Endothelial cell of umbilical vein (primary cell): ENCODE measurements at regions not wholly inside any gene's neighbourhood (a gene's known extent, or its start where the extent isn't known, plus 50 kb on each side); places are given as distances from the start of the nearest gene placed in this dataset.

Experiments
- BruUV-seq: library from RNA; stranded (reverse); fragments of 400-500 nt; replicated peaks from 2 replicates; lab custom pipeline; 2021; lab: Mats Ljungman, UMichigan
- CTCF ChIA-PET: fragments of 300-600, 350-600 bp; sonication (Branson Sonifier 250); formaldehyde crosslinking; loops from one replicate; lab custom pipeline; 2021; ENCODE audit warnings: antibody characterized with exemption, inconsistent platforms; lab: Charles Lee
- POLR2A ChIA-PET: fragments of 300-600, 350-600 bp; sonication (Branson Sonifier 250); formaldehyde crosslinking; loops from one replicate; lab custom pipeline; 2021; ENCODE audit warnings: antibody characterized with exemption, inconsistent platforms; lab: Charles Lee
- DNase-seq: peaks from one replicate; pipeline ENCODE4 v3.0.0-alpha.2; 2011; ENCODE audit warnings: low read depth, low spot score
- FAIRE-seq: peaks from 2 replicates; lab custom pipeline; 2011; peaks lifted over from hg19 to GRCh38; lab: Jason Lieb, UNC
- H2AFZ ChIP-seq: 2 replicates; pipeline ENCODE4 v1.6.0; 2012; ENCODE audit warnings: low read depth, low read length, control low read depth, inconsistent platforms
- H3K27ac ChIP-seq: 2 replicates; pipeline ENCODE4 v1.5.1; 2011; ENCODE audit warnings: low read depth, mild to moderate bottlenecking, control low read depth, low read length, moderate library complexity; ENCODE audit not compliant: insufficient read depth
- H3K27me3 ChIP-seq, 2 experiments: 2 replicates each; pipeline versions ENCODE4 v1.6.0 to v1.6.1; 2011; ENCODE audit warnings: low read length in 2 of 2, mixed read lengths in 1 of 2; ENCODE audit not compliant: control insufficient read depth in 2 of 2, insufficient read depth in 2 of 2
- H3K36me3 ChIP-seq, 2 experiments: 2 replicates in 1 of 2; 3 replicates in 1 of 2; pipeline ENCODE4 v1.5.1; 2011; ENCODE audit warnings: low read length in 2 of 2, mild to moderate bottlenecking in 1 of 2, moderate library complexity in 1 of 2; ENCODE audit not compliant: control insufficient read depth in 2 of 2, insufficient read depth in 2 of 2; ENCODE audit errors: extremely low read depth in 1 of 2
- H3K4me1 ChIP-seq: 3 replicates; pipeline ENCODE4 v1.5.1; 2011; ENCODE audit warnings: mild to moderate bottlenecking, low read length; ENCODE audit not compliant: control insufficient read depth, insufficient read depth; ENCODE audit errors: extremely low read depth
- H3K4me2 ChIP-seq: 2 replicates; pipeline ENCODE4 v1.6.1; 2011; ENCODE audit warnings: low read length, control low read depth, mixed read lengths; ENCODE audit not compliant: insufficient read depth
- H3K4me3 ChIP-seq, 3 experiments: fragments of 200-600 bp in 1 of 3; sonication (generic), shearing (Covaris generic) in 1 of 3; replicated peaks in 1 of 3; 2 replicates each; pipeline ENCODE4 v1.5.1; 2011 to 2016; ENCODE audit warnings: control low read depth in 3 of 3, low read length in 3 of 3, mild to moderate bottlenecking in 2 of 3, inconsistent platforms in 1 of 3, low read depth in 1 of 3, moderate library complexity in 1 of 3; ENCODE audit not compliant: insufficient read depth in 1 of 3
- H3K79me2 ChIP-seq: 2 replicates; pipeline ENCODE4 v1.6.0; 2012; ENCODE audit warnings: low read length, inconsistent platforms; ENCODE audit not compliant: control insufficient read depth, insufficient read depth
- H3K9ac ChIP-seq: replicated peaks from 2 replicates; pipeline ENCODE3; 2011; ENCODE audit warnings: low read length, control low read depth; ENCODE audit not compliant: insufficient read depth; ENCODE audit errors: extremely low read depth
- H3K9me1 ChIP-seq: replicated peaks from 3 replicates; pipeline ENCODE4 v1.6.0; 2011; ENCODE audit warnings: mild to moderate bottlenecking, low read length; ENCODE audit not compliant: control insufficient read depth, insufficient read depth; ENCODE audit errors: extremely low read depth
- H3K9me3 ChIP-seq: replicated peaks from 2 replicates; pipeline ENCODE4 v1.5.1; 2012; ENCODE audit warnings: low read length, inconsistent platforms; ENCODE audit not compliant: control insufficient read depth, insufficient read depth
- H4K20me1 ChIP-seq: replicated peaks from 2 replicates; pipeline ENCODE3; 2011; ENCODE audit warnings: mild to moderate bottlenecking, low read length; ENCODE audit not compliant: control insufficient read depth, insufficient read depth; ENCODE audit errors: extremely low read depth
- CTCF ChIP-seq, 2 donors: IDR thresholded peaks; 1 replicate in 1 of 2; 2 replicates in 1 of 2; pipeline ENCODE4 v1.5.1; 2011; ENCODE audit warnings: low read length in 2 of 2, mild to moderate bottlenecking in 2 of 2, moderate library complexity in 2 of 2, control low read depth in 1 of 2, inconsistent platforms in 1 of 2, low read depth in 1 of 2; ENCODE audit not compliant: insufficient read depth in 1 of 2; ENCODE audit errors: extremely low read depth in 1 of 2
- EZH2 ChIP-seq: IDR thresholded peaks from 2 replicates; pipeline ENCODE4 v1.6.1; 2012; ENCODE audit warnings: borderline replicate concordance, low read depth, mild to moderate bottlenecking, moderate library complexity, low read length, inconsistent platforms; ENCODE audit not compliant: severe bottlenecking
- FOS ChIP-seq: IDR thresholded peaks from 2 replicates; pipeline ENCODE4 v1.6.1; 2011; ENCODE audit warnings: mild to moderate bottlenecking, low read length, moderate library complexity, borderline replicate concordance; ENCODE audit not compliant: insufficient read depth
- GATA2 ChIP-seq: IDR thresholded peaks from 2 replicates; pipeline ENCODE4 v1.7.0; 2011; ENCODE audit warnings: low read depth, mild to moderate bottlenecking, moderate library complexity, mixed read lengths, low read length; ENCODE audit not compliant: insufficient read length, insufficient read depth
- JUN ChIP-seq: IDR thresholded peaks from 2 replicates; pipeline ENCODE4 v1.6.1; 2011; ENCODE audit warnings: borderline replicate concordance, low read depth; ENCODE audit not compliant: insufficient read length, insufficient read depth
- MAX ChIP-seq: IDR thresholded peaks from 2 replicates; pipeline ENCODE4 v1.6.1; 2011; ENCODE audit not compliant: insufficient read depth, insufficient read length
- MYC ChIP-seq: IDR thresholded peaks from one replicate; pipeline ENCODE4 v1.6.1; 2011; ENCODE audit warnings: mild to moderate bottlenecking, low read depth, low read length
- POLR2A ChIP-seq: IDR thresholded peaks from 2 replicates; pipeline ENCODE4 v1.6.1; 2012; ENCODE audit warnings: low read depth, mild to moderate bottlenecking, control low read depth, low read length
- POLR2AphosphoS5 ChIP-seq: IDR thresholded peaks from 2 replicates; pipeline ENCODE4 v1.6.1; 2012; ENCODE audit warnings: low read depth, mild to moderate bottlenecking, control low read depth, low read length, moderate library complexity; ENCODE audit not compliant: insufficient read depth
- dilution Hi-C: fragments of 300-500 bp; cut with MboI; formaldehyde crosslinking; loops from one replicate; pipeline ENCODE4 v1.15.0; 2019; ENCODE audit warnings: low sequenced_read_pairs; ENCODE audit not compliant: extremely low pct_ligation_motif_present
- intact Hi-C: fragments of 100-400 bp; cut with micrococcal nuclease; formaldehyde crosslinking; loops from one replicate; pipeline ENCODE4 v1.10.0; 2022

GRCh38 chr9:3664044-3664443 lies 138.2 kb upstream of the RFX3 start:
- DNase-seq: no peak
- H3K4me2 ChIP-seq: no peak overlapping the region
- no peak for FAIRE-seq
- no peak for TF ChIP-seq MAX
- no peak for TF ChIP-seq POLR2A
- TF ChIP-seq FOS: no peak
- TF ChIP-seq CTCF (IDR thresholded peaks at IDR 0.05; ENCODE audit: extremely low read depth in 1 of 2, insufficient read depth in 1 of 2, low read depth in 1 of 2, low read length in 2 of 2): no peak
- TF ChIP-seq GATA2: no peak
- no peak for TF ChIP-seq MYC
- no peak for TF ChIP-seq POLR2AphosphoS5
- TF ChIP-seq EZH2: no peak
- no peak for TF ChIP-seq JUN
- H3K27me3 ChIP-seq: peaks cover 0 to 2% of the 10 kb centered on the region in 2 experiments
- intact Hi-C loops: no loop called here
- no peaks in the 10 kb centered on the region for H3K36me3 ChIP-seq
- CTCF ChIA-PET: no interaction called here
- H3K4me3 ChIP-seq: no peak overlapping the region
- H2AFZ ChIP-seq: no peak overlapping the region
- POLR2A ChIA-PET: no interaction called here
- no peaks in the 10 kb centered on the region for H3K9me1 ChIP-seq
- dilution Hi-C loops: no loop called here
- no peaks in the 10 kb centered on the region for H3K9me3 ChIP-seq
- no peak overlapping the region for H3K27ac ChIP-seq
- H4K20me1 ChIP-seq: no peaks in the 10 kb centered on the region
- H3K9ac ChIP-seq: no peak overlapping the region
- H3K4me1 ChIP-seq: no peaks in the 10 kb centered on the region
- no TSS peak for BruUV-seq
- no peaks in the 10 kb centered on the region for H3K79me2 ChIP-seq
